ENCODE measurements at regions not wholly inside any gene's neighbourhood (a gene's known extent, or its start where the extent isn't known, plus 50 kb on each side); places are given as distances from the start of the nearest gene placed in this dataset.

GRCh38 chr13:19267746-19268145 lies 86.1 kb upstream of the TUBA3C start:
- CTCF ChIA-PET, result interaction anchor here (1.0 kb wide), 1 partner anchor 11 kb away, joined by 3 read pairs; no protein-coding TSS in a partner anchor
- Mint-ChIP-seq H3K9me3 (no peaks in the 10 kb centered on the region), H3K27me3 (ENCODE audit: low read depth) (peaks cover 15% of the 10 kb centered on the region), H3K27ac (no peak overlapping the region), H3K4me3 (no peak overlapping the region), H3K36me3 (ENCODE audit: low read depth) (no peaks in the 10 kb centered on the region), H3K4me1 (ENCODE audit: low read depth) (no peaks in the 10 kb centered on the region)
- no peak for DNase-seq
- intact Hi-C loops (cut with micrococcal nuclease), result no loop called here

- Mint-ChIP-seq H3K9me3 (no peaks in the 10 kb centered on the region), H3K4me1 (ENCODE audit: low read depth) (no peaks in the 10 kb centered on the region), H3K36me3 (ENCODE audit: low read depth) (no peaks in the 10 kb centered on the region), H3K27me3 (ENCODE audit: low read depth) (peaks cover 13% of the 10 kb centered on the region), H3K4me3 (no peak overlapping the region), H3K27ac (no peak overlapping the region)
- CTCF ChIA-PET, result no interaction called here
- no peak for DNase-seq
- intact Hi-C loops (cut with micrococcal nuclease), result no loop called here
These were observed 85.4 kb upstream of the TUBA3C start for GRCh38 chr13:19266979-19267378.

- Mint-ChIP-seq H3K27me3 (ENCODE audit: low read depth) (peaks cover 16% of the 10 kb centered on the region), H3K36me3 (ENCODE audit: low read depth) (no peaks in the 10 kb centered on the region), H3K9me3 (no peaks in the 10 kb centered on the region), H3K4me3 (no peak overlapping the region), H3K27ac (no peak overlapping the region), H3K4me1 (ENCODE audit: low read depth) (no peaks in the 10 kb centered on the region)
- CTCF ChIA-PET, result no interaction called here
- intact Hi-C loops (cut with micrococcal nuclease), result no loop called here
- no peak for DNase-seq
These were observed 83.1 kb upstream of the TUBA3C start for GRCh38 chr13:19264711-19265110.

DNA sequence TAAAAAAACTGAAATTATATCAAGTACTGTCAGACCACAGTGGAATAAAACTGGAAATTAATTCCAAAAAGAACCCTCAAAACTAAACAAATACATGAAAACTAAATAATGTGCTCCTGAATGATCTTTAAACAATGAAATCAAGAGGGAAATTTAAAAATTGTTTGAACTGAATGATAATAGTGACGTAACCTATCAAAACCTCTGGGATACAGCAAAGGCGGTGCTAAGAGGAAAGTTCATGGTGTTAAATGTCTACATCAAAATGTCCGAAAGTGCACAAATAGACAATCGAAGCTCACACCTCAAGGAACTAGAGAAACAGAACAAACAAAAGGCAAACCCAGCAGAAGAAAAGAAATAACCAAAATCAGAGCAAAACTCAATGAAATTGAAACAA lies 70.8 kb upstream of the TUBA3C start:
- Mint-ChIP-seq H3K4me3 (no peak overlapping the region), H3K9me3 (peaks cover 11% of the 10 kb centered on the region), H3K4me1 (ENCODE audit: low read depth) (no peaks in the 10 kb centered on the region), H3K27me3 (ENCODE audit: low read depth) (no peaks in the 10 kb centered on the region), H3K36me3 (ENCODE audit: low read depth) (no peaks in the 10 kb centered on the region), H3K27ac (no peak overlapping the region)
- no peak for DNase-seq
- intact Hi-C loops (cut with micrococcal nuclease), result no loop called here
- CTCF ChIA-PET, result no interaction called here

- Mint-ChIP-seq H3K27ac (no peak overlapping the region), H3K4me1 (ENCODE audit: low read depth) (no peaks in the 10 kb centered on the region), H3K9me3 (no peaks in the 10 kb centered on the region), H3K4me3 (no peak overlapping the region), H3K36me3 (ENCODE audit: low read depth) (no peaks in the 10 kb centered on the region), H3K27me3 (ENCODE audit: low read depth) (peaks cover 3% of the 10 kb centered on the region)
- CTCF ChIA-PET, result no interaction called here
- DNase-seq, result no peak
- intact Hi-C loops (cut with micrococcal nuclease), result no loop called here
These were observed 57.7 kb upstream of the TUBA3C start for GRCh38 chr13:19239114-19239860.

All from activated naive CD4-positive, alpha-beta T cell treated with anti-CD3 and anti-CD28 coated beads for 36 hours (primary cell).